Lower lobe of right lung (tissue), 2 donors: ENCODE measurements at regions not wholly inside any gene's neighbourhood (a gene's known extent, or its start where the extent isn't known, plus 50 kb on each side); places are given as distances from the start of the nearest gene placed in this dataset.

Source experiments
- ATAC-seq, 2 donors: fragments of 200-7000 bp; cut with Tn5 transposase; one replicate each; pipeline ENCODE4 v1.9.1; 2020 to 2022; ENCODE audit warnings: mild to moderate bottlenecking in 2 of 2, moderate library complexity in 2 of 2
- DNase-seq: peaks from one replicate; pipeline ENCODE4 v3.0.0-alpha.2; 2020
- H3K27ac ChIP-seq: fragments of 200-600 bp; one replicate; pipeline ENCODE4 v1.8.0; 2022
- H3K27me3 ChIP-seq: fragments of 200-600 bp; one replicate; pipeline ENCODE4 v1.8.0; 2022; ENCODE audit warnings: low read depth
- H3K36me3 ChIP-seq: fragments of 200-600 bp; one replicate; pipeline ENCODE4 v1.8.0; 2022; ENCODE audit warnings: mild to moderate bottlenecking
- H3K4me1 ChIP-seq: fragments of 200-600 bp; one replicate; pipeline ENCODE4 v1.8.0; 2022
- H3K4me3 ChIP-seq: fragments of 200-600 bp; one replicate; pipeline ENCODE4 v1.8.0; 2022; ENCODE audit warnings: mild to moderate bottlenecking
- H3K9me3 ChIP-seq: fragments of 200-600 bp; one replicate; pipeline ENCODE4 v1.8.0; 2022
- intact Hi-C: fragments of 100-400 bp; cut with DNase I; formaldehyde crosslinking; loops from one replicate; pipeline ENCODE4 v1.11.0; 2022
- TF ChIP-seq, protein P1 (sequence below): fragments of 200-600 bp; IDR thresholded peaks from one replicate; pipeline ENCODE4 v1.8.0; 2022; ENCODE audit warnings: antibody characterized with exemption, mild to moderate bottlenecking
- donor health status: DM: no; HTN: yes; CAD: no; lungs with severe emphysema.

- Histone ChIP-seq H3K36me3 (no peaks in the 10 kb centered on the region), H3K27me3 (no peaks in the 10 kb centered on the region), H3K4me1 (no peaks in the 10 kb centered on the region), H3K9me3 (no peaks in the 10 kb centered on the region), H3K4me3 (no peak overlapping the region), H3K27ac (no peak overlapping the region)
- intact Hi-C loops, result no loop called here
- ATAC-seq (no peak), DNase-seq (no peak)
- TF ChIP-seq, protein P1, sequence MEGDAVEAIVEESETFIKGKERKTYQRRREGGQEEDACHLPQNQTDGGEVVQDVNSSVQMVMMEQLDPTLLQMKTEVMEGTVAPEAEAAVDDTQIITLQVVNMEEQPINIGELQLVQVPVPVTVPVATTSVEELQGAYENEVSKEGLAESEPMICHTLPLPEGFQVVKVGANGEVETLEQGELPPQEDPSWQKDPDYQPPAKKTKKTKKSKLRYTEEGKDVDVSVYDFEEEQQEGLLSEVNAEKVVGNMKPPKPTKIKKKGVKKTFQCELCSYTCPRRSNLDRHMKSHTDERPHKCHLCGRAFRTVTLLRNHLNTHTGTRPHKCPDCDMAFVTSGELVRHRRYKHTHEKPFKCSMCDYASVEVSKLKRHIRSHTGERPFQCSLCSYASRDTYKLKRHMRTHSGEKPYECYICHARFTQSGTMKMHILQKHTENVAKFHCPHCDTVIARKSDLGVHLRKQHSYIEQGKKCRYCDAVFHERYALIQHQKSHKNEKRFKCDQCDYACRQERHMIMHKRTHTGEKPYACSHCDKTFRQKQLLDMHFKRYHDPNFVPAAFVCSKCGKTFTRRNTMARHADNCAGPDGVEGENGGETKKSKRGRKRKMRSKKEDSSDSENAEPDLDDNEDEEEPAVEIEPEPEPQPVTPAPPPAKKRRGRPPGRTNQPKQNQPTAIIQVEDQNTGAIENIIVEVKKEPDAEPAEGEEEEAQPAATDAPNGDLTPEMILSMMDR, result no peak
Observed at GRCh38 chr4:181443021-181443420, 800.2 kb upstream of the TENM3 start.

GRCh38 chr4:181465826-181466225, 777.4 kb upstream of the TENM3 start:
- Histone ChIP-seq H3K27ac (no peak overlapping the region), H3K27me3 (no peaks in the 10 kb centered on the region), H3K4me3 (no peak overlapping the region), H3K36me3 (no peaks in the 10 kb centered on the region), H3K9me3 (no peaks in the 10 kb centered on the region), H3K4me1 (no peaks in the 10 kb centered on the region)
- intact Hi-C loops, result no loop called here
- TF ChIP-seq, protein P1, result no peak
- DNase-seq (no peak), ATAC-seq (no peak)

GRCh38 chr4:181468451-181468850, 774.8 kb upstream of the TENM3 start:
- intact Hi-C loops, result no loop called here
- TF ChIP-seq, protein P1, result no peak
- Histone ChIP-seq H3K4me1 (no peaks in the 10 kb centered on the region), H3K36me3 (no peaks in the 10 kb centered on the region), H3K27ac (no peak overlapping the region), H3K27me3 (no peaks in the 10 kb centered on the region), H3K4me3 (no peak overlapping the region), H3K9me3 (no peaks in the 10 kb centered on the region)
- ATAC-seq, result no peak
- no peak for DNase-seq

DNA sequence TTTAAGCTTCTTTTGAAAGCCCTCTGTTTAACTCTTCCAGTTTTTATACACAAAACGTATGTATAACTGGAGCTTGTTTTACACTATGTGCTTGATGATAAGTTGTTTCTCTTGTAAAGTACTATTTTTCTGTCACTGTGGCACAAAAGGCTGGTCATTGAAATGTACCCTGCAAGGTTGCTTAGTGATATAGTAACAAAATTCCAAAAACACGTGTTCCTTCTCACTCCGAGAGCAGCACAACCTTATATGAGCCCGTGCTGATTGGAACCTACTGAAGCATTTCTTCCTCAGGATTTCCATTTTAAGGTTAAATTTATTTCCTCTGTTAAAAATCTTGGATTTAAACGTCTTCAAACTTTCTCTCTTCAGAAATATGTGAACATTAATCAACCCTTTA, 772.9 kb upstream of the TENM3 start:
- Histone ChIP-seq H3K9me3 (no peaks in the 10 kb centered on the region), H3K27me3 (no peaks in the 10 kb centered on the region), H3K4me3 (no peak overlapping the region), H3K4me1 (no peaks in the 10 kb centered on the region), H3K36me3 (no peaks in the 10 kb centered on the region), H3K27ac (no peak overlapping the region)
- ATAC-seq (no peak), DNase-seq (no peak)
- TF ChIP-seq, protein P1, result no peak
- intact Hi-C loops, result no loop called here

DNA sequence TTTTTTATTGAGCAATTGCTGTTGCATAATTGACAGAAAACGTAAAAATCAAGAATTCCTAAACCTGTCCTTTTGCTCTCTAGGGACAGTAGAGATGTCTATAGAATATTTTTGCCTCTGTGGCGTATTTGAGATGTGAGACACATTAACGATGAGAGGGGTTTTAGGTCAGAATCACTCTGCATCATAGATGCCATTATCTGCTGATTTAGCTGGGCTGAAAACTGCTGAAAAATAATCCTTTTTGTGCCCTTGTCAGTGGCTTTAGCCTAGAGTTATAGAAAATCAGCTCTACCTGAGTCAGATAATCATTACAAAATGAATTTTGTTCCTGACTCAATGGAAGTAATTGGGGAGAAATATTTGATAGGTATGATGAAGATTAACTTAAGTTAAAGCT, 767.8 kb upstream of the TENM3 start:
- intact Hi-C loops, result no loop called here
- H3K4me3 ChIP-seq, result no peak overlapping the region
- DNase-seq, result no peak
- no peak overlapping the region for H3K27ac ChIP-seq
- TF ChIP-seq, protein P1, result no peak
- no peaks in the 10 kb centered on the region for H3K27me3 ChIP-seq
- no peak for ATAC-seq
- no peaks in the 10 kb centered on the region for H3K4me1 ChIP-seq
- no peaks in the 10 kb centered on the region for H3K36me3 ChIP-seq
- H3K9me3 ChIP-seq, result no peaks in the 10 kb centered on the region
